IPS-NIHi11 (cell line): ENCODE measurements at regions not wholly inside any gene's neighbourhood (a gene's known extent, or its start where the extent isn't known, plus 50 kb on each side); places are given as distances from the start of the nearest gene placed in this dataset.
"Not testable (repeated sequence)": the region's sequence is repeated elsewhere in the genome, so short reads cannot be mapped to it uniquely, and the experiment has no call there.

ENCODE experiments used
- DNase-seq: peaks from one replicate; pipeline ENCODE4 v3.0.0; 2012; ENCODE audit warnings: mixed read lengths, low spot score

GRCh38 chr9:28999057-28999456, 1425.8 kb upstream of the C9orf72 start:
- no peak for DNase-seq

GRCh38 chr9:28999806-29000205, 1426.5 kb upstream of the C9orf72 start:
- DNase-seq, result no peak

DNA sequence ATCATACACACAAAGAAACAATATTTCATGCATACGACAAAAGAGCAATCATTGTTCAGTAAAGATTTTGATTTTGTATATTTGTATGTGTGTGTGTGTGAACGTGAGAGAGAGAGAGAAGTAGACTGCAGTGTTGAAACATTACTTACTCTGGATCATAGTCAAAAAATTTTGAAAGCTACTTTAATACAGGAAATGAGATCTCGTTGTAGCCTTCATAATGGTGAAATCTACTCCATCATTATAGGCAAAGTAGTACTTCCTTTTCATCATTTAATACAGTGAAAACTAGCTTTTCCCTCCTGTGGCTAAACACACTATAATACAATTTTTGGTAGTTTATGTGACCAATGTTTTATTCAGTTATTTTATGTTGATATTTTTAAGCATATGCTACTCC, 1427.7 kb upstream of the C9orf72 start:
- no peak for DNase-seq

DNA sequence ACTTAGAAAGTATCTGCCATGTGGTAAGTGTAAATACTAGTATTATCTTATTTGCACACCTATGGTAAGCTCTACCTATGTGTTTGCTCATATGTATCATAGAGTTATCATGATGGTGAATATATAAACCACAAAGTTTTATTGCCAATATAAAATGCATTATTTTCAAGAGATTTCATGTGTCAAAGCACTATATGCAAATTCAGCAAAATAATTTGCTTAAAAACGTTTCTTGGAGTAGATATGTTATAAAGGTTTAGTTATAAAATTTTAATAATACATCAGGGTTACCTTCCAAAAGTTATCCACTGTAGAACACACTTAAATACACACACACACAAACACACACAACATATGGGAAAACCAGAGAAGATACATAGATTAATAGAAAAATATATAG, 1431.7 kb upstream of the C9orf72 start:
- DNase-seq, result no peak

DNA sequence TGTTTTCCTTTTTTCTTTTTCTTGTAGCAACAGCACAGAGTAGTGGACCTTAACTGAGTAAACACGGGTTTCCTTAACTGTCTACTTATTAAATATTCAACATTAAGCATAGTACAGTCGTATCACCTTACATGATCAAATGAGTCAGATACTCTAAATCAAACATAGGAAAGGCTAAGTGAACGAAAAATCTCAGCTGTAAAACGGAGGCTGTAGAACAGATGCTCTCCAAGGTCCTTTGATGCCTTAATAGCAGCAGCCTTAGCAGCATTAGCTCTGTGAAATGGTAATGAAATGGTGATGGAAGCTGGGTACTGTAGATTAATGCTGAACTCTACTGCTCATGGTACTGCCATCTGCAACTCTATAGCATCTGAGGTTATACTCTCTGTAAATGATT, 1433.3 kb upstream of the C9orf72 start:
- DNase-seq, result no peak

- no peak for DNase-seq
Measured at GRCh38 chr9:29012911-29013310, 1439.6 kb upstream of the C9orf72 start.

DNA sequence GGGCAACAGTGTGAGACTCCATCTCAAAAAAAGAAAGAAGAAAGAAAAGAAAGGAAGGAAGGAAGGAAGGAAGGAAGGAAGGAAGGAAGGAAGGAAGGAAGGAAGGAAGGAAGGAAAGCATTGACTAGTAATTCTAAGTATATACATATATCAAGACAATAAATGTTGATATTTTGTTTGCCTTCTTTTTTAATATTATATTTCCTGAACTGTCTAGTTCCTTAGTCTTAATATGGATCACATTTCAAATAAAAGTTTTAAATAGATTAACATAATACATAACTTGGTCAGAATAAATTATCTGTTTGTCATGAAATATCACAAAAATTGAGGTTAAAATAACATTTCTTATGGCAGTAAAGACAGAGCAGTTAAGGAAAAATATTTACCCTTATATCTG, 1448.4 kb upstream of the C9orf72 start:
- DNase-seq, result no peak

DNA sequence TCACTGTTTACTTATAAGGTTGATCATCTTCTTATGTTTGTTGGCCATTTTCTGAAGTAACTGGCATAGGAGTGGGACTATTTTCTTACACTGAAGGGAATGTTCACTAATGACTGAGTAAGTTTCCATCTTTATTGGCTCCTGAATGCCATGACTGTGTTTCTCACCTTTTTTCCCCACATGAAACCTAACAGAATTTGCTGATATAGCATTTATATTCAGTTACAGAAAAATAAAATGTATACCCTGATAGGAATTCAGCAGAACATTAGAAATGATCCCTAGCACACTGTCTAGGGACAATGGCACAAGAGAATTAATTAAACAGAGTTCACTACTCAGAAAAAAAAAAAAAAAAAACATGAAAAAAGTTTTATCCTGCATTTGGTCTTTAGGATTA, 1465.1 kb upstream of the C9orf72 start:
- DNase-seq, result no peak

DNA sequence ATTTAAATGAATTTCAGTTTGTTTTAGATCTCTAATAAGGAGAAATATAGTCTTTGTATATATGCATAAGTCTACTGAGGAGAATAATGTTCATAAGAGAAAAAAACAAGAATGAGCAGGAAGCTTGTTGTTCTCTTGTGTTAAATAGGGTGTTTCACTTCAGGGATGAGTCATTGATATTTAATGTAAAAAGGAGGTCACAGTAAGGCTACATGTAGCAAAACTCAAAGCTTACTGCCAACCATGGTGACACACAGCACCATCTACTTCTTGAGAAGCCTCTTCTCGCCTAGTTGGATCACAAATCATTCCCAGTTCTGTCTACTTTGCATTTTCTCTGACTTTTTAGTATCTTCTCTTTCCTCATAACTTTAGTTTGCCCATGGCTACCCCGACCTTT, 1466.0 kb upstream of the C9orf72 start:
- DNase-seq, result no peak

DNA sequence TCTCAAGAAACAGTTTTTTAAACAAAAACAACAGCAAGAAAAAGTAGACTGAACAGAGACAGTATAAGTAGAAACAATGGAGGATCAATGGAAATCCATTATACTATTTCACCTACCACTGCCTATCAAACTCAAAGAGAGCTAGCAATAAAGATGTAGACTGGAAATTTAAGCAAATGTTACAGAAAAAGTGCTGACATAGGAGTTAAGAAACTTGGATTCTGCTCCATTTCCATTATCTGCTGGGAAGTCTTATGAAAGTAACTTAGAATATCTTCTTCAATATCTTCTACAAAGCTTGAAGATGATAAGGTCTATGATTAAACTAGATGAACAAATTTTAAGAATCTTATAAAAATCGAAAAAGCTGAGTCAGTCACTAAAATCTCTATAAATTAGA, 1469.8 kb upstream of the C9orf72 start:
- DNase-seq, result no peak

DNA sequence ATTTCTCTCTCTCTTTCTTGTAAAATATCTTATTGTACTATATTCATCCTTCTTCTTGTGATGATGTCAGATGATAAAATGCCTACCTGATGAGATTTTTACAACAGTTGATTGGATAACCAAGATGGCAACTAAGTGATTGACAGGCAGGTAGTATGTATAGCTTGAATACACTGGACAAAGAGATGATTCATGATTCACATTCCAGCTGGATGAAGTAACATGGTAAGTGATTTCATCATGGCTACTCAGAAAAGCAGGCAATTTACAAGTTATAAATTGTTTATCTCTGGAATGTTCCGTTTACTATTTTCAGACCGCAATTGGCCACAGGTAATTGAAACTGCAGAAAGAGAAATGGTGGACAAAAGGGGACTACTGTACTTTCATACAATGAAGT, 1471.7 kb upstream of the C9orf72 start:
- DNase-seq, result no peak

DNA sequence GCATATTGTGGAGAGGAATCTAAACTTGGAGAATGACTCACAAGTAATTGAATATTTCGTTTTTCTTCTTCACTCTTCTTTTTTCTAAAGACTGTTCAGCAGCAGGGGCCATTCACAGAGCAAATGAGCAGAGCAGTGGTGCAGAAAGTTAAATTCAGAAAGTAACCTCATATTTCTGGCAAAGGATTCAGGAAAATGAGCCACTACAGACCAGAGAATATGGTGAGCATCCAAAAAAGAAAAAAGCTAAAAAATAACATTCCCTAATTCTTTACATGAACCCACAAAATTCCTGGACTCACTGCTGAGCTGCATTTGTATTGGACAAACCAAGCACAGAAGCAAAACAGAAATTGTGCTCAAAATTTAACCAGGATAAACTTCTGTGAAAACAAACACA, 1486.8 kb upstream of the C9orf72 start:
- DNase-seq, result no peak

DNA sequence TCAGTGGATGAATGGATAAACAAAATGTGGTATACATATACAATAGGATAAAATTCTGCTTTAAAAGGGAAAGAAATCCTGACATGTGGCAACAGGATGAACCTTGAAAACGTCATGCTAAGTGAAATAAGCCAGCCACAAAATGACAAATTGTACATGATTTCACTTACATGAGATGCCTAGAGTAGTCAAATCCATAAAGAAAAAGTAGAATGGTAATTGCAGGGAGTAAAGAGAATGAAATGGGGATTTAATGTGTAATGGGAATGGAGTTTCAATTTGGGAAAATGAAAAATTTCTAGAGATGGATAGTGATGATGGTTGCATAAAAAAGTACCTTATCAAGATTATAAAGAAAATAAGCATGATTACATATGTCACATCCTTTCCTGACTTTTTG, 1489.2 kb upstream of the C9orf72 start:
- DNase-seq, result no peak

- no peak for DNase-seq
Measured at GRCh38 chr9:29063031-29063430, 1489.8 kb upstream of the C9orf72 start.

DNA sequence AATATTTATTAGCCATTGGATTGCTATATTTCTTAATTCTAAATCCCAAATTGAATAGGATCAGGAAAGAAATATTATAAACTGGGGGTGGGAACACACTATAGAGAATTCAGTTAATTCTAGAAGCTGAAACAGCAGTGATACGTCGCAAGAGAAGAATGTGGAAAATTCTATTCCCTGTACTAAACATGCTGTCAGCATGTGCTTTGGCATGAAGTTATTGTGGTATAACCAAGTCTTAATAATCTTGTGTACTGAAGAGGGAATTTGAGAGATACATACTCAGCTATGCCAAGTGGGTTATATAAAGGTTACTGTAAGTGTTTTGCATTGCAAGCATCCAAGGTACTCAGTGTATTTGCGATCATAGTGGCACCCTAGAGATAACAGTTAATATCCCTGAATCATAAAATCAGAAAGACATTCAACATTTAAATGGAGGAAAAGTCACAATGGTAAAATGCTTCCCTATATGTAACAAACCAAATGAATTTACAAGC, 1492.9 kb upstream of the C9orf72 start:
- no peak for DNase-seq

DNA sequence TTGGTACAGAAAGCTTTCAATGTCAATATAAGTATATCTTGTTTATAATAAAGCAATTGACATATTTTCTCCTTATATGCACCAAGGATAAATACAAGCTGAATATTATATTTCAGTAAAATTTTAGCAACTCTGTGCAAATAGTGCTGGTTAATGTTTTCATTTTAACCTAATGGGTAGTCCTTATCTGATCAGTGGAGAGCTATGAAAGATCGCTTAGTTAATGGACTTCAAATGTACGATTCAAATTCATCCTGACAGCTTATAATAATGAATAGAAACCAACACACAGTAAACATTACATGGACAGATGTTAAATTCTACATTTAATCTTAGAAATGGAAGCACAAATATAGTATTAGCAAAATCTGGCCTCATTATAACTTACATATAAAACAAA, 1495.2 kb upstream of the C9orf72 start:
- DNase-seq, result no peak

DNA sequence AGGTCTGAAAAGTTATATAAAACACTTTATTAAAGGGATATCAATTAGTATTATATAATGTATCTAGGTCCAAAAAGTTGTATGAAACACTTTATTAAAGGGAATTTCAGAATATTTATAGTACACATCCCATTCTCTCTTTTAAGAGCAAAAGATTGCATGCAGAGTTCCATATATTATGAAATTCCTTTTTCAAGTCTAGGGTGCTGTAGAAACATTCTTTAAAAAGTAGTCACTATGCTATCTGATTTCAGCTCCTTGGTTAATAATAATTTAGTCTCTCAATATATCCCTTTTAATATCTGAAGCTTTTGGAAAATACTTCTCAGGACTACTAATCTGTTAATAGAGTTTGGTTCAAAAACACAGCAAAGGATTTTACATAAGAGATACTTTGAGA, 1496.1 kb upstream of the C9orf72 start:
- no peak for DNase-seq

DNA sequence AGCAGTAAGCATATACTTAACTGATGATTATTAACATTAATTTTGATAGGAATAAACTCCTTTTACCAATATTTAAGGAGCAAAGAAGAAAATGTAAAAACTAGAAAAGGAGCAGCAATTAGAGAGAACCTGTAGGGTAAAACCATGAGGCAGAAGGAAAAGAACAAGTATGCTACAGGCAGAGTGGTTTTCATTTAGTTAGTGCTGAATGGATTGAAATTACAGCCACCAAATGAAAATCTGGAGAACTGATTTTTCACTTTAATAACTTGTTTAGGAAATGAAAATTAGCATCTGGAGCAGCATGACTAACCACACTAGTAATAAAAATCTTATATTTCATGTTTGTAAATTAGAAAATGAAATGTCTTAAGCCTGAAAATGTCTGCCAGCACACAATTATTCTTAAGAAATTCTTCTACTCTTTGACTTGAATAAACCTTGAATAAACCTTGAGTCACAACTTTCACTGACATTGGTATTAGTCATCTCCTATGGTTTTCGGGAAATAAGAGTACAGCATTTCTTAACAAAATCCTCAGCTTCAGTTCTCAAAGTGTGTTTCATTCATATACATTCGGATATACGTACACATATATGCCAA, 1504.9 kb upstream of the C9orf72 start:
- DNase-seq, result no peak

- no peak for DNase-seq
Measured at GRCh38 chr9:29100762-29101161, 1527.5 kb upstream of the C9orf72 start.

DNA sequence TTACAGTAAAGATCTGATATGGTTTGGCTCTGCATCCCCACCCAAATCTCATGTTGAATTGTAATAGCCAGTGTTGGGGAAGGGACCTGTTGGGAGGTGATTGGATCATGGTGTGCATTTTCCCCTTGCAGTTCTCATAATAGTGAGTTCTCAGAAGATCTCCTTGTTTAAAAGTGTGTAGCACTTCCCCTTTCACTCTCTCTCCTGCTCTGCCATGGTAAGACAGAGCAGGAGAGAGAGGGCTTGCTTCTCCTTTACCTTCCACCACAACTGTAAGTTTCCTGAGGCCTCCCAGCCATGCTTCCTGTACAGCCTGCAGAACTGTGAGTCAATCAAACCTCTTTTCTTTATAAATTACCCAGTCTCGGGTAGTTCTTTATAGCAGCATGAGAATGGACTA, 1530.9 kb upstream of the C9orf72 start:
- not testable (repeated sequence) for DNase-seq

GRCh38 chr9:29118555-29118954, 1545.3 kb upstream of the C9orf72 start:
- DNase-seq, result no peak

DNA sequence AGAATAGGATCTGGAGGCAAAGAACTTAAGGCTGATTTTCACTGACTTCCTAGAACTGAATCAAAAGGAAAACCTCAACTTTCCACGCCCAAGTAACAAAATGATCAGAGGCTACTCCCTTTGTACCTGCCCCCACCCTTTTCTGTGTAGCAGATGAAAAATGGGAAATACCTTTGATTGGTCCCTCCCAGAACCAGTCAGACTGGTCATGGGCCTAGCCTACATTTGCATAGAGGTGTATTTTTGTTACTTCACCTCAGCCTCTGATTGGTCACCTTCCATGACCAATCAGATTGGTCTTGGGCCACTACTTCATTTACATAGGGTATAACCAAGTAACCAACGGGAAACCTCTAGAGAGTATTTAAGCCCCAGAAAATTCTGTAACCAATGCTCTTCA, 1553.5 kb upstream of the C9orf72 start:
- no peak for DNase-seq

DNA sequence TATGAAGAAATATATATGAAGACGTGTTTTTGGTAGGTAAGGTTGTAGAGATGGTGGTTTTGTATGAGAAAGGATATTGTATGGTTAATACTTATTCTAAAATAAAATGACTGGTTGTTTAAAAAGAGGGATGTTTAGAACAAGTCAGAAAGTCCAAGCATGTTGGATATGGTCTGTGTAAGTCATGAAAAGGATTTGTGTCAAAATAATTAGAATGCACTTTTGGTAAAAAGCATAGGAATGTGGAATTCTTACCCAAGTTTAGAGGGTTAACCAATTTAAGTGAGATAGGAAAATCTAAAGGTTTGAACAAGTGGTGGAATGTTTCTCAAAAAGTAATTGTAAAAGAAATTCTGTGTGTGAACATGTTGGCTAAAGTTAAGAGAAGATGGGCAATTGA, 1556.5 kb upstream of the C9orf72 start:
- no peak for DNase-seq

- DNase-seq, result no peak
Measured at GRCh38 chr9:29144476-29144875, 1571.2 kb upstream of the C9orf72 start.

DNA sequence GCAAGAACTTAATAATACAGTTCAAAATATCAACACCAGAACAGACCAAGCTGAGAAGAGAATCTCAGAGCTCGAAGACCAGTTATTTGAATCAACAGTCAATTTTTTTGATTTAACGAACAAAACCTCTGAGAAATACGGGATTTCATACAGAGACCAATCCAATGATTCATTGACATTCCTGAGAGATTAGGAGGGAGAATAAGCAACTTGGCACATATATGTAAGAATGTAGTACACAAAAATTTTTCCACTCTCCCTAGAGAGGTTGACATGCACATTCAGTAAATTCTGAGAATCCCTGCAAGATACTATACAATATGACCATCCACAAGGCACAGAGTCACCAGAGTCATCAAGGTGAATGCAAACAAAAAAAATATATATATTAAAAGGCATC, 1577.3 kb upstream of the C9orf72 start:
- no peak for DNase-seq
